GM21576 (cell line): ENCODE measurements at regions not wholly inside any gene's neighbourhood (a gene's known extent, or its start where the extent isn't known, plus 50 kb on each side); places are given as distances from the start of the nearest gene placed in this dataset.

Experiments
- ATAC-seq: cut with Tn5 transposase; IDR thresholded peaks from one replicate; pipeline ENCODE4 v1.9.1; 2021; ENCODE audit warnings: mild to moderate bottlenecking, moderate library complexity; ENCODE audit not compliant: unreplicated experiment

DNA sequence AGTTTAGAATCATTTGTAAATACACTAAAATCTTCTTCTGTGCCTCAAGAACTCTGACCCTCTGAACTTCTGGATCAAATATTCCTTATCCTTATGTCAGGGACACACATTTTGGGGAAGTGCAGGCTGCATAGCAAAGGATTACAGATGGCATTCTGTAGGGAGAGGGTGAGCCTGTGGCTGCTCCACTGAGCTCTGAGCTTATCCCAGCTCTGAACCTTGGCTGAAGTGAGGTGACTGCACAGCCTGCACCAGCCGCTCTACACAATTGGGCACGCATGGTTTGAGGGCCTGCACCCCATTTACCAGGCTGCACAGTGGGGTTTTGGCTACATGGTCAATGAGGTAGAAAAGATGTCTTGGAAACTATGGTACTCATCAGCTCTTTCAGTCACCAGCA is 251.6 kb downstream of the GALR1 start:
- ATAC-seq: no peak

DNA sequence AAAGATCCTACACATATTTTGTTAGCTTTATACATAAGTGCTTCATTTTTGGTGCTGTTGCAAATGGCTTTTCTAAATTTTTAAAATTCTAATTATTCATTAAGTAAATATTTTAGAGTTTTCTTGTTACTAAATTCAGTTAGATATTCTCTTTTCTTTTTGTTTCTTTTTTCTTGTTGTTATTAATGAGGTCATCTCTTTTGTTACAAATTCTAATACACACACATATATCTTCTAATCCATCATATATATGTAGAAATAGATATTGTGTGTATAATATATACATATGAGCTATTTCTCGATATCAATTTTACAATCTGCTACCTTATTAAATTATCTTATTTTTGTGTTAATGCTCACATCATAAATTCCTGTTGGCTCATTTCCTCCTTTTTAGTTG is 255.9 kb downstream of the GALR1 start:
- ATAC-seq: no peak

DNA sequence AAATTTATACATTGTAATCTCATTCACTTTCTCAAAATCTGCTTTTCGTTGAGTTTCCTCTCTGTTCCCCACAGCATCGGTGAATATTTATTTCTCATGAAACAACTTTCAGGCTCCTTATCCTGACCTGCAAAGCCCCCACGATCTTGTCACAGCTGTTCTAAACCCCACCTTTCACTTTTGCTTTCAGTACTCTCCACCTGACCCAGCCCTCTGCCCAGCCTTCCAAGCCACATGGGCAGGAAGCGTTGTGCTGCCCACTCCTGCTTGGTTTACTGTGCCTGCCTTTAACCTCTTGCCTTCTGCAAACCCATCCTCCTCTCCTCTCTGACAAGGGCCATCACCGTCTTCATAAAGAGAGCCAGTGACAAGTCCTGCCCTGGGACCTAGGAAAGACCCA is 262.5 kb downstream of the GALR1 start:
- no peak for ATAC-seq

DNA sequence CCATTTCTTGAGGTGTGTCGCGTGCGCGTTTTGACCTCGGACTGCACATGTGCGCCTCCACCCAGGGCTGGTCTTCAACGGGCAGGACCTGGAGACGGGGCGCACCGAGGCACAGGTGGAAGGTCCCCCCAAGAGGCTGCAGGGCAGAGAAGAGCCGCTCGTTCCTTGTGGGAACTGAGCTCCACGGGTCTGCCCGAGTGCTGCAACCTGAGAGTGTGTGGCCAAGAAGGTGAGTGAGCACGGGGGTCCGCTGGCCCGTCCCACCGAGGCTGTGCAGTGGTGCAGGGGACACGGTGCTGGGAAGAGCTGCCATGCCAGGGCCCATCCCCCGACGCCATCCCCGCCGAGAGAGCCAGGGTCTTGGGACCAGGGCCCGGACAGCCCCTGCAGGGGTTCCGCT is 268.3 kb downstream of the GALR1 start:
- no peak for ATAC-seq

DNA sequence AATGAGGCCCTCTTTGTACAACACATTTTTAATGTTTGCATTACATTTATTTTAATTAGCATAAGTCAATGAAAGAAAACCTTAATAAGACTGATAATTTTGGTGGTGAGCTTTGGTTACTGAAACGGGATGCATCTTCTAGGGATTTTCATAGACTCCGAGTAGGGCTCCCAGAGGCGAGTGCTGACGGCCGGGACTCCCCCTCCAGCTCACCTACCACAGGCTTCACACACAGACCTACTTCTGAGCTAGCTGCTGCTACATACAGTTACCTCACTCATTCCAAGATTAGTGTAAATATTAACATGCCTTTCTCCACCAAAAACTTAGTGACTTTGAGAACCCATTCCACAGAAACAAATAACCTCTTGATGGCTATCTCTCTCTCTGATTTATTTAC is 271.1 kb downstream of the GALR1 start:
- no peak for ATAC-seq

DNA sequence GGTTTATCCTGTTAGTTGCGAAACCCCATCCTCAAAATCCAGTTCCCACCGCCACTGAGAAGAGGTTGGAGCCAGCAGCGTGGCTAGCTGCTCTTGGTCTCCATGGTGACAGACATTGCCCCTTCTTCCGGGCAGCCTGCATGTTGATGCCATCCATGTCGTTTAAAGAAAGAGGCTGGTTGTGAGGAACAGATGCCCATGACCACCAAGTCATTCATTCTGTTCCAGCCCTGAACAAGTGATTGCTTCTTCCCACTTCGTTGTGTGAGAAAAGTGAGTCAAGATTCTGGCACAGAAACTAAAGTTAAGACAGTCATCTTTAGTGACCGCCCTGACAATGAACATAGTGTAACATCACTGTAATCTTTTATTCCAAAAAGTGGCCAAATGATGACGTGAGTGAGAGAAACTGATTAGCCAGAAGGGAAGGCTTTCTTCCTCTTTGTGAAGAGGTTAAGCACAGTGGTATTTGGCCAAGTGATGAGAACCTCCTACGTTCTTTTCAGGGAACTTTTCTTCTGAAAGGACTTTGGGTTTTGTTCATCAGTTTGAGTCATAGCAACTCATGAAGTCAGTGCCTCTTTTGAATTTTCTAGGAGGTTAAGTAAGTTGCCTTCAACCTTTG is 272.5 kb downstream of the GALR1 start:
- ATAC-seq: no peak

DNA sequence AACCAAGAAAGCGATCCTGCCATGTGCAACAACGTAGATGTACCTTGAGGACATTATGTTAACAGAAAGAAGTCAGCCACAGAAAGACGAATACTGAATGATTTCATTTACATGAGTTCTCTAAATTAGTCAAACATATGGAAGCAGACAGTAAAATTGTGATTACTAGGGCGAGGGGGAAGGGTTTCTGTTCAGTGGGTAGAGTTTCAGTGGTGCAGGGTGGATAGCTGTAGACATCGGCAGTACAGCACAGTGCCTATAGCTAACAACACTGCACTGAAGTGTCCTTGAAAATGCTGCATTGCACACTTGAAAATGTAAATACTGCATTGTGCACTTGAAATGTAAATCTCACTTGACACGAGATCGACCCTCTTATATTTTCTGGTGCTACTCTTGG is 275.3 kb downstream of the GALR1 start:
- no peak for ATAC-seq

DNA sequence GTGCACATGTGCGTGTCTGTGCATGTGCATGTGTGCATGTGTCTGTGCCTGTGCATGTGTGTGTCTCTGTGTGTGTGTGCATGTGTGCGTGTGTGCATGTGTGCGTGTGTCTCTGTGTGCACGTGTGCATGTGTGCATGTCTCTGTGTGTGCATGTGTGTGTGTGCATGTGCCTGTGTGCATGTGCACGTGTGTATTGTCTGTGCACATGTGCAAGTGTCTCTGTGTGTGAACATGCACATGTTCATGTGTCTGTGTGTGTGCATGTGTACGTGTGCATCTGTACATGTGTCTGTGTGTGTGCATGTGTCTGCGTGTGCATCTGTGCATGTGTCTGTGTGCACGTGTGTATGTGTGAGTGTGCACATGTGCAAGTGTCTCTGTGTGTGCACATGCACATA is 277.3 kb downstream of the GALR1 start:
- ATAC-seq: no peak

DNA sequence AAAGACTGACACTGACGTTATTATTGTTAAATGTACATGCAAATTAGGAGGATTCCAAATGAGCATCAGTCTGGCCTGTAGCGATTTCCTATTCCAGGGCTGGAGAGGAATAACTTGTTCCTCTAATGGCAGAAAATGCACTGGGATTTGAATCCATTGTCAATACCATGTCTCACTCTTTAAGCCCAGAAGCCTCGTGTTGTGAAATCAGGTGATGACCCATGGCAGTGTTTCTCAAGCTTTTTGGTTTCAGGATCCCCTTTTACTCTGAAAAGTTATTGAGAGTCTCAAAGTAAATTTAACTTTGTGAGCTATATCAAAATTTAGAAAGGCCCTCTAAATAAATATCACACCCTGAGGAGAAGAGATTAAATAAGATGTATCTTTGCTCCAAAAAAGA is 279.2 kb downstream of the GALR1 start:
- no peak for ATAC-seq

DNA sequence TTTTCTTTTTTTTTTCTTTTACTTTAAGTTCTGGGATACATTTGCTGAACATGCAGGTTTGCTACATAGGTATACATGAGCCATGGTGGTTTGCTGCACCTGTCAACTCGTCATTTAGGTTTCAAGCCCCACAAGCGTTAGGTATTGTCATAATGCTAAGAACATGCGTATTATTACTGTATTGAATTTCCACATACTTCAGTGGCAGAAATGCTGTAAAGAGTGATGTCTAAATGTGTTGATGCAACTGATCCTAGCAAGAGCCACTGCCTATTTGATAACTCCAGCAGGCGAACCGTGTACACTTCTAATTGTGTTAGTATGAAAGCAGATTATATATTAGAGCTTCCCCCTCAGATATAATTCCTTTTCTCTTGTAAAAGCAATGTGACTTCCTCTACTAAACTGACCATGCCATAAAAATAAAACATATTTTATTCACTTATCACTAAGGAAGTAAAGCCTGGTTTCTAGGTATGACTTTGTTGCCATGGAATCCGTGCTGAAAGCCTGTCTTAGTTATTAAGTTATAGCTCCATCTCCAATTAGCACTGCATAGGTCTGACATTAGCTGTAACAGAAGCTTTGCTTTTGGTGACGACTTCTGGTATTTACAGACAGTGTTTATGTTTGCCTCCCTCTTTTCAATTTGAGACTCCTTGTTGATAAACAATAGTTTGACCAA is 280.0 kb downstream of the GALR1 start:
- no peak for ATAC-seq

DNA sequence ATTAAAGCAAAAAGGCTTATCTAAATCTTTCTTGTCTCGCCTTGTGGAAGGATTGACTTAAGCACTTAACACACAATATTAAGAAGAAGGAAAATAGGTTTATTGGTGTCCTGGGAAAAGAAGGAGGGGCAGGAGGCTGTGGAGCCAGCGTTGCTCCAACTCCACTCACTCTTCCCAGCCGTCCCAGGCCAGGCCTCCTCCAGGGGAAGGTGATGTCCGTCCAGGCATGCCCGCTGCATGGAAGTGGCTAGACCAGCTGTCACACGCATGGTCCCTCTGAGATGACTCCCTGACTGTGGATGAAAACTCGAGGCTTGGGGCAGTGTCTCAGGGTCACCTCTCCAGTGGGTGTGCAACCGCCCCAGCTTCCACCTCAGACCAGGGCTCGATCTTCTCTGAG is 281.1 kb downstream of the GALR1 start:
- no peak for ATAC-seq

DNA sequence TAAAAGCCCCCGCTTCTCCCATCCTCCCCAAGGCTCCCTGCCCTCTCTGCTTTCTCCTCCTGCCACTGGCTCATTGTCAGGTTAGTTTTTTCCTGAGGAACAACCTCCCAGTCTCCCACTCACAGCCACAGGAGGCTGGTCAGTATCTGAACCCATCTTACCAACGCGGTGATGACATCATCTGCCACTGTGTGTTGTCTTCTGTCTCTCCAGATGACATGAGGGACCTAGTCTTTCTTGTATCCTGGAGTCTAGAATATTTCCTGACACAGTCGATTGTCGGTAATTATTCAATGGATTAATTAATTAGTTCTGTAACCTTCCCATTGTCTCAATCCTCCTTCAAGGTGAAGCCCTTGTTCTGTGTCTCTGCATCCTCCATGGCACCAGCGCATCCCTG is 290.2 kb downstream of the GALR1 start:
- no peak for ATAC-seq

DNA sequence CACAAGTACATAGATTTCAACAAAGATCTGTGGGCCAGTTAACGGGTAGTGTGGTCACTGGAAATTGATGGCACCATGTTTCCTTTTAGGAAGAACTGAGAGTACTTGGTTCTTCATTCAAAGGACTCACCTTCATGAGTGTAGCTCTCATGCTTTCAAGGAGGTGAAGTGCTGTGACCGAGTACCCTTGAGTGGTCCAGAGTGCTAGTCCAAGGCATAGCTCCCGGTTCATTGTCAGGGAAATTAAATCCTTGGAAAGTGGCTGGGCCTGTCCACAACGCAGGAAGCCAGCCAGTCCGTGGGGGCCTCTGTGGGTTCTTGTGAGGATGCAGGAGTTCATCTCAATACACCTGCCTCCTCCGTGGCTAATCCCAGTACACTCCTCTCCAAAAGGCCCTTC is 295.1 kb downstream of the GALR1 start:
- no peak for ATAC-seq

DNA sequence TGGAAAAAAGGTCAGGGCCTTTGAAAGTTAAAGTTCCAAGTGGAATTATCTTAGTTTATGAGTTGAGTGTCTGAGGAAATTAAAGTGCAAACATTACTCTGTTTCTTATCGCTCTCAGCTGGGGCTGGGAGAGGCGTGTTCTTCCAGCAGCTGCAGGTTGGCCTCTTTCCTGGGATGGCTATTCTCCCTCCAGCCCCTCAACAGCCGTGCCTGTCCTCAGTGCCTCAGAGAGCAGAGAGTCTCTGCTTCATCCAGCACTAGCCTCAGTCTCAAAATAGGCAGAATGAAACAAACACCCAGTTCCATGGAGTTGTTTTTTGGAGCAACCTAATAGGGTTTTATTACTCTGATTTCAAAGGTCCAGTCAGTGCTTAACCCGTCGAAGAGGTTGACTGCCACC is 298.1 kb downstream of the GALR1 start:
- ATAC-seq: no peak

DNA sequence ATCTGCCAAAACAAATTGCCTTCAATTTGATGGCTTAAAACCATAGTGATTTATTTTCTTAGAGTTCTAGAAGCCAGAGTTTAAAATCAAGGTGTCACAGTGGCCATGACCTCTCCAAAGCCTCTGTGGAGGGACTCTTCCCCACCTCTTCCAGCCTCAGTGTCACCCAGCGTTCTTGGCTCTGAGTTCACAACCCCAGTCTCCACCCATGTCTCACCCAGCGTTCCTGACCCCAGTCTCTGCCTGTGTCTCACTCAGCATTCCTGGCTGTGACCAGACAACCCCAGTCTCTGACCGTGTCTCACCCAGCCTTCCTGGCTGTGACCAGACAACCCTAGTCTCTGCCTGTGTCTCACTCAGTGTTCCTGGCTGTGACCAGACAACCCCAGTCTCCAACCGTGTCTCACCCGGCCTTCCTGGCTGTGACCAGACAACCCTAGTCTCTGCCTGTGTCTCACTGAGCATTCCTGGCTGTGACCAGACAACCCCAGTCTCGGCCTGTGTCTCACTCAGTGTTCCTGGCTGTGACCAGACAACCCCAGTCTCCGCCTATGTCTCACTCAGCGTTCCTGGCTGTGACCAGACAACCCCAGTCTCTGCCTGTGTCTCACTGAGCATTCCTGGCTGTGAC is 299.3 kb downstream of the GALR1 start:
- ATAC-seq: no peak

DNA sequence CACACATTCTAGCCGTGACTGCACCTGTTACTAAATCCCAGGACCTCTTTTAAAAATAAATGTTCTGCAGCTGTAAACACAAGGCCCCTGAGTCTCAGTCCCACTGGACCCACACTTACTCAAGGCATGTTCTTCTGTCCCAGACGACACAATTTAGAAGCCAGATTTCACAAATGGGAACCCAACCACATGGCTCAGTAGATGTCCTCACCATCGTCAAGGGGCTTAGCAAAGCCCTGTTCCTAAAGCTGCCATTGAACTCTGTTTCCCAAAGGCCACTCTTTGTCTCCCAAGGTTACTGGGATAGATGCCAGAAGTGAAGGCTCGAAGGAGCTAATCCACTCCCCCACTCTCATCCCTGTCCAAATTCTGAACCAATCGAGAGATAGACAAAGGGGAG is 301.0 kb downstream of the GALR1 start:
- ATAC-seq: no peak

DNA sequence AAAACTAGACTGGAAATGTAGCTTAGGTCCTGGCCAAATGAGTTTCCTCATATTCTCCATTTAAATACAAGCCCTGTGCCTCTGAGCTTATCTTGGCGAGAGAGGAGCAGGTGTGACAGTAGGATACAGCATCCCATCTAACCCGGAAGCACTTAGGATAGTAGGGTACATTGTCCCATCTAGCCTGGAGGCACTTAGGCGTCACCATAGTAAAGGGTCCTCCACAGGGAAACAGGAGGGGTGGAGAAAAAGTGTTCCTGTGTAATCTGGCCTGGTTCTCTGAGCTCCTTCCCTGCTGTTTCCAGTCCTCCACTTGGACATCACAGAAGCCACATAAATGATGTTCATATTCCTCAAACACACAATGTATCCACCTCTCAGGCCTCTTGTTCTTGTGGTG is 301.4 kb downstream of the GALR1 start:
- no peak for ATAC-seq

DNA sequence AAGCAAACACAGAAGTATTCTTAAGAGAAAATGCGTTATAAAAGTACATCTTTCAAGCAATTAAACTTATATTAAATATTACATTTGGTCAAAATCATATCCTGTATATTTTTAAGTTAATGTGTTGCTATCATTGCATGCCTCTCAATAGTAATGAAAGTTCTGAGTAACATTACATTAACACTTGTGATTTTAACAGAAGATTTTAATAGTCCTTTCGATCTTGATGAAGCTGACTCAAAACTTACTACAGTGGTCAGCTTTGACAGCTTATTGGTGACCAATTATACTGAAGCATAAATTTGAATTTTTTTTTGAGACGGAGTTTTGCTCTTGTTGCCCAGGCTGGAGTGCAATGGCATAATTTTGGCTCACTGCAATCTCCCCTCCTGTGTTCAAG is 303.3 kb downstream of the GALR1 start:
- ATAC-seq: no peak

DNA sequence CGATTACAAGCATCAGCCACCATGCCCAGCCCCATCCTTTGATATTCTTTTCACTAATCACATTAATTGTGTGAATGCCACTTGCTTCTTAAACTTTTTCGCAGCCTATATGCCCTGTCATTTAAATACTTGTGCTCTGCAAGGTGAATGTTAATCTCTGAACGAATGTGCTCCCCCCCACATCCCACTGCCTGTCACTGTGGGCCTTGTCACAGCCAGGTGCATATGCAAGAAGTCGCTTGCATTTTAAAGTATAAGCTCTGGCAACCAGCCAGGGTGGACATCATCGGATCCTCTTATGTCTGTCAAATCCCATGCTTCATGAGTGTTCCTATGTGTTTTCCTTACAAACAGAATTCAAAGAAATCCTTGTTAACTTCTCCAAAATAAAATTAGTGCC is 304.4 kb downstream of the GALR1 start:
- no peak for ATAC-seq

DNA sequence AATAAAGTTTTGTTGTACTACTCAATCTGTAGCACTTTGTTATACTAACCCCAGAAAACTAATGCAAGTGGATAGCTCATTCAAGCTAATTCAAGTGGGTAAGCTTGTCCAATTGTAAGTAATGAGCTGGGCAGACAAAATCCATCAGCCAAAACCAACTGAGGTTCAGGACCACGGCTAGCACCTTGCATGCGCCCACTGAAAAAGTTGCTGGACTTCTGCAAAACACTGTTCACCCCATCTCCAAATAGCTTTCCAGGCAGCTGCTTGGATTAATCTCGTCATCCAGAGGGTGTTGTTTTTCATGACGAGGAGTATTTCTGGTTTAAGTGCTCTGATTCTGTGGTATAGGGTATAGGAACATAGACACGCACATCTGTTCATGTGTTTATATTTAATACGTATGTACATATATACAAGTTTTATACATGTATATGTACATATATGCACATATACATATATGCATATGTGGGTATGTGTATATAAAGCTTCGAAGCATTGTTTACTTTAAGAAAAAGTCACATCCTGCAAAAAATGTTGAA is 307.5 kb downstream of the GALR1 start:
- no peak for ATAC-seq

DNA sequence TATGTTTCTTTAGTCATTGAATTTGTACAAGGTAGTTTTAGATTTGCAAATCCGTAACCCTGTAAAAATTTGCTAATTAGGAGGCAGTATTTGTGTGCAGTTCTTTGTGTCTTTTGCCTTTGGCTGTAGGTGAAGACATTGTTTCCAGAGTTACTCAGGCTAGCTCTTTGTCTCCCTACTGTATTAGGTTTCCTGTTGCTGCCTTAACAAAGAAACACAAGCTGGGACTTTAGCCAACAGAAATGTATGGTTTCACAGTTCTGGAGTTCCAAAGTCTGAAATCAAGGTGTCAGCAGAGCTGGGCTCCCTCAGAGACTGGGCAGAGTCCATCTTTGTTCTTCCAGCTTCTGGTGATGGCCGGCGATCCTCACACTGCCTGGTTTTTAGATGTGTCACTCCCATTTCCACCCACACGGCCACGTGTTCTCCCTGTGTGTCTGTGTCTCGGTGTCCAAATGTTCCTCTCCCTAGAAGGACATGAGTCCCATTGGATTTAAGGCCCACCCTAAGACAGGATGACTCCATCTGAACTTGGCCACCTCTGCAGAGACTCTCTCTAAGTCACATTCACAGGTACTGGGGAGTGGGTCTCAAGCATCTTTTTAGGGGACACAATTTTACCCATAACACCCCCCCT is 309.7 kb downstream of the GALR1 start:
- no peak for ATAC-seq
